Mucosa of rectum (tissue), 2 donors: ENCODE measurements at regions not wholly inside any gene's neighbourhood (a gene's known extent, or its start where the extent isn't known, plus 50 kb on each side); places are given as distances from the start of the nearest gene placed in this dataset.

ENCODE experiments used
- H3K27ac ChIP-seq, 2 donors: one replicate each; pipeline ENCODE4 v1.7.0; 2013; ENCODE audit warnings: inconsistent platforms in 2 of 2, low read depth in 2 of 2, low read length in 2 of 2
- H3K27me3 ChIP-seq, 2 donors: one replicate each; pipeline ENCODE4 v1.7.0; 2013; ENCODE audit warnings: low read length in 2 of 2; ENCODE audit not compliant: control insufficient read depth in 2 of 2, insufficient read depth in 2 of 2
- H3K36me3 ChIP-seq, 2 donors: one replicate each; pipeline ENCODE4 v1.7.0; 2013; ENCODE audit warnings: low read length in 2 of 2; ENCODE audit not compliant: control insufficient read depth in 2 of 2, insufficient read depth in 2 of 2
- H3K4me1 ChIP-seq, 2 donors: one replicate each; pipeline ENCODE4 v1.7.0; 2013; ENCODE audit warnings: low read length in 2 of 2, mild to moderate bottlenecking in 1 of 2; ENCODE audit not compliant: control insufficient read depth in 2 of 2, insufficient read depth in 2 of 2
- H3K4me3 ChIP-seq, 2 donors: one replicate each; pipeline ENCODE4 v1.7.0; 2013; ENCODE audit warnings: low read length in 2 of 2
- H3K9ac ChIP-seq, 2 donors: one replicate each; pipeline ENCODE4 v1.7.0; 2013; ENCODE audit warnings: low read length in 2 of 2, low read depth in 1 of 2, mild to moderate bottlenecking in 1 of 2
- H3K9me3 ChIP-seq, 2 donors: one replicate each; pipeline ENCODE4 v1.7.0; 2013; ENCODE audit warnings: low read length in 2 of 2; ENCODE audit not compliant: control insufficient read depth in 2 of 2
- donor health status: healthy.
- donor health status: Normal muscosa, but diverticular disease.

DNA sequence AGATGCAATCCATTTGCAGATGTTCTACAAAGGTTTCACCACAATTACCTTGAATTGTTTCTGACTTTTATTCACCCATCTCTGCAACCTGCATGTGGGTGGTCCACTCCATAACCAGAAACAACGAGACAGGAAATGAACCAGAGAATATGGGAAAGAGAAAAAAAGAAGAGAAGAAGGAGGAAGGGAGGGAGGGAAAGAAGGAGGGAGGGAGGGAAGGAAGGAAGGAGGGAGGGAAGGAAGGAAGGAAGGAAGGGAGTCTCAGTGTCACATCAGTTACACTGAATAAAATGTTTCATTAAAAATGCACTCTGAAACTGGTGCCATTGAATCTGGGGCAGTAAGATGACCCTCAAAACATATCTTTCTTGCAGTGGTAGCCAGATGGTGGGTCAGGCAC lies 301.3 kb upstream of the MGMT start:
- Histone ChIP-seq H3K27me3 (no peaks in the 10 kb centered on the region), H3K36me3 (no peaks in the 10 kb centered on the region), H3K9ac (no peak overlapping the region), H3K9me3 (no peaks in the 10 kb centered on the region), H3K4me3 (no peak overlapping the region), H3K4me1 (no peaks in the 10 kb centered on the region), H3K27ac (no peak overlapping the region)

DNA sequence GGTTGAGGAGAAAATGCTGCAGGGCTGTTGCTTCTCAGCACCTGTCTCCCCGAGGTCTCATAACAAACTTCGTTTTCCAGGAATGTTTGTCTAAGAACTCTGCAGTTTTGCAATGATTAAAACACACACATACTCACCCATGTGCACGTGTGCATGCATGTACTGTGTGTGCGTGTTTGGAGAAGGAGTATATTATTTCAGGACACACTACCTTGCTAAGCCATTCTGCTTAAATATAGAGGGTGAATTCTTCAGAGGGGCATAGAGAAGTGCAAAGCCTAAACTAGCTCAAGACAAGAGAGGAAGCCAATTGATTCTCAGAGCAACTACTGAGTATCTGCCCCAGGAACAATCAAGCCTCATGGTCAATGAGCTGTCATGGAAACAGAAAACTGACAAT lies 298.4 kb upstream of the MGMT start:
- H3K27me3 ChIP-seq, result no peaks in the 10 kb centered on the region
- no peak overlapping the region for H3K9ac ChIP-seq
- H3K9me3 ChIP-seq, result no peaks in the 10 kb centered on the region
- no peaks in the 10 kb centered on the region for H3K36me3 ChIP-seq
- H3K27ac ChIP-seq, result no peak overlapping the region
- H3K4me1 ChIP-seq, result no peaks in the 10 kb centered on the region
- H3K4me3 ChIP-seq, result no peak overlapping the region

GRCh38 chr10:129169115-129169514 lies 297.9 kb upstream of the MGMT start:
- no peaks in the 10 kb centered on the region for H3K9me3 ChIP-seq
- H3K9ac ChIP-seq, result no peak overlapping the region
- no peaks in the 10 kb centered on the region for H3K4me1 ChIP-seq
- no peak overlapping the region for H3K27ac ChIP-seq
- H3K36me3 ChIP-seq, result no peaks in the 10 kb centered on the region
- no peaks in the 10 kb centered on the region for H3K27me3 ChIP-seq
- no peak overlapping the region for H3K4me3 ChIP-seq

DNA sequence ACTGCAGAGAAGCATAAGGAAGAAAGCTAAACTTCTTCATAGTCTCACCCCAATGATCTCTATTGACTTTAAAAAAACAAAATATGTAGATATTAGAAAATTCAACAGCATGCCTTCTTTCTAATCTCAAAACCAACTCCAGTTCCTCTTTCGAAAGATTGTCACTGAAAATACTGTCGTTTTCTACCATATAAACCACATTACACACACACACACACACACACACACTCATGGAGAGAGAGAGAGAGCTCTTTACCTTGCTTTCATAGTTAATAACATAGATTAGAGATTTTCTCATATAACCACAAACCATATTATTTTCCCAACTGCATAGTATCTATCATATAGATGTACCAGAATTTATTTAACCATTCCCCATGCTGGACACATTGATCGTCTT lies 296.2 kb upstream of the MGMT start:
- Histone ChIP-seq H3K4me1 (no peaks in the 10 kb centered on the region), H3K9me3 (no peaks in the 10 kb centered on the region), H3K4me3 (no peak overlapping the region), H3K36me3 (no peaks in the 10 kb centered on the region), H3K27ac (no peak overlapping the region), H3K9ac (no peak overlapping the region), H3K27me3 (no peaks in the 10 kb centered on the region)

- Histone ChIP-seq H3K9me3 (no peaks in the 10 kb centered on the region), H3K27me3 (no peaks in the 10 kb centered on the region), H3K4me1 (no peaks in the 10 kb centered on the region), H3K9ac (no peak overlapping the region), H3K27ac (no peak overlapping the region), H3K36me3 (no peaks in the 10 kb centered on the region), H3K4me3 (no peak overlapping the region)
Observed at GRCh38 chr10:129171812-129172211, 295.2 kb upstream of the MGMT start.

- Histone ChIP-seq H3K9me3 (no peaks in the 10 kb centered on the region), H3K27me3 (no peaks in the 10 kb centered on the region), H3K36me3 (no peaks in the 10 kb centered on the region), H3K27ac (no peak overlapping the region), H3K4me1 (no peaks in the 10 kb centered on the region), H3K9ac (no peak overlapping the region), H3K4me3 (no peak overlapping the region)
Observed at GRCh38 chr10:129174232-129175014, 292.6 kb upstream of the MGMT start.

DNA sequence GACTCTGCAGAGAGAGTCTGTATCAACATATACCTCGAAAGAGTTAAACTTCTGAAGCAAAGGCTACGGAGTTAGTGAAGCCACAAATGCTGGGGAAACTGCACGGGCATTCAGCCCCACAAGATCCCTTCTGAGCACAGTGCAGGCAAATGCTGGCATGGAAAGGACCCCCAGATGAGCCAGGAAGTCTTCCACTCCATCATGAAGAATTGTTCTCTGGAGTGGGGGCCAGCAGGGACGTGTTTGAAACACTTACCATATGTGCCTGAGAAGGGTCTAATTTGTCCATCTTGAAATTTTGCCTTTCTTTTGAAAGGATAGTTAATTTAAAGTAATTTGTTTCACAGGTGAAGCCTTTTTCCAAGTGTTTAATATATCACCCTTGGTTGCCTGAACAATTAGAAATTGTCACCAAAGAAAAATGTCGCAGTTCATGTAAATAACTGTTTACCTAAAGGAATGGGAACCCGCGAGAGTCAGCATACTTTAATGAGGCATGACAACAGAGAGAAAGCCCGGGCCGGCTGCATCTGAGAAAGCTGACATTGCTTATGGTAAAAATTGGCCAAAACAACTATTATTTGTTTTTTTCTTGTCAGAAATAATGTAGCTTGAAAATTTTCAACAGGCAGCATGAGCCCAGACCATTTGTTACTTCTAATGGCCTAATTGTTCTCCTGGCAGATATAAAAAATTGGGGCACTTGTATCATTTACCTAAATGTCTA lies 287.6 kb upstream of the MGMT start:
- Histone ChIP-seq H3K27me3 (no peaks in the 10 kb centered on the region), H3K27ac (no peak overlapping the region), H3K4me3 (no peak overlapping the region), H3K9ac (no peak overlapping the region), H3K4me1 (no peaks in the 10 kb centered on the region), H3K36me3 (no peaks in the 10 kb centered on the region), H3K9me3 (no peaks in the 10 kb centered on the region)

GRCh38 chr10:129179972-129180678 lies 286.9 kb upstream of the MGMT start:
- Histone ChIP-seq H3K27me3 (no peaks in the 10 kb centered on the region), H3K4me3 (no peak overlapping the region), H3K9me3 (no peaks in the 10 kb centered on the region), H3K27ac (no peak overlapping the region), H3K4me1 (no peaks in the 10 kb centered on the region), H3K9ac (no peak overlapping the region), H3K36me3 (no peaks in the 10 kb centered on the region)

DNA sequence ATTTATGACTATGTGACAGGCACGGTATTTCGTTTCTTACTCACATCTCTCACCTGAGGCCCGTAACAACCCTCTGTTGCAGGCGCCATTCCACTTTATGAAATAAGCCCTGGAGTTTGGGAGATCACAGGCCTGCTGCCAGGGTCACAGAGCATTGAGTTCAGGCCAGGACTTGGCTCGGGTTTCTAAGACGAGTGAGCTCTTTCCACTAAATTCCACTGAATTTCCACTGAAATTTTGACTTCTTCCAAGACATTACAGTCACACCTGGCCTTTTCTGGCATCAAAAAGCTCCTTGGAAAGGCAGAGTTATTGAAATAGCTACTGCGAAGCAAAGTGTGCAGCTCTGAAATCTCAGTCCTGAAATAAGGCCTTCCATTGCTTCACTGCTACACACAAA lies 282.8 kb upstream of the MGMT start:
- Histone ChIP-seq H3K36me3 (no peaks in the 10 kb centered on the region), H3K4me3 (no peak overlapping the region), H3K9me3 (no peaks in the 10 kb centered on the region), H3K9ac (no peak overlapping the region), H3K27ac (no peak overlapping the region), H3K4me1 (no peaks in the 10 kb centered on the region), H3K27me3 (no peaks in the 10 kb centered on the region)

- Histone ChIP-seq H3K27me3 (no peaks in the 10 kb centered on the region), H3K9me3 (no peaks in the 10 kb centered on the region), H3K4me3 (no peak overlapping the region), H3K27ac (no peak overlapping the region), H3K4me1 (no peaks in the 10 kb centered on the region), H3K9ac (no peak overlapping the region), H3K36me3 (no peaks in the 10 kb centered on the region)
Observed at GRCh38 chr10:129187331-129187730, 279.7 kb upstream of the MGMT start.
